ENCODE measurements at regions not wholly inside any gene's neighbourhood (a gene's known extent, or its start where the extent isn't known, plus 50 kb on each side); places are given as distances from the start of the nearest gene placed in this dataset.

- H3K4me1 ChIP-seq = no peaks in the 10 kb centered on the region
- H3K27me3 ChIP-seq = no peaks in the 10 kb centered on the region
- DNase-seq = no peak
- intact Hi-C loops (cut with DNase I; ENCODE audit: low total_unique reads) (no loop called here), in situ Hi-C loops (cut with MboI; ENCODE audit: low pct_ligation_motif_present in 1 of 4, low pct_unique_long_range_greater_than_20kb in 1 of 4, low sequenced_read_pairs in 3 of 4) (no loop called here)
- no peaks in the 10 kb centered on the region for H3K9me3 ChIP-seq
- no peak overlapping the region for H3K4me3 ChIP-seq
- TF ChIP-seq CTCF (IDR thresholded peaks at IDR 0.05) (no peak), EP300 (IDR thresholded peaks at IDR 0.05; ENCODE audit: low read depth) (no peak), POLR2AphosphoS5 (IDR thresholded peaks at IDR 0.05) (no peak), POLR2A (IDR thresholded peaks at IDR 0.05) (no peak)
- H3K27ac ChIP-seq = no peak overlapping the region
- no peaks in the 10 kb centered on the region for H3K36me3 ChIP-seq
- 91% methylated on average over 17 of the region's 19 CpGs; no CpG with 5 or more reads in 1 of the 2 donors for WGBS, 2 donors (ENCODE audit: low coverage in 1 of 2)
Observed at GRCh38 chr18:78228974-78229373, 750.6 kb upstream of the SALL3 start.

- Histone ChIP-seq H3K9me3 (no peaks in the 10 kb centered on the region), H3K27ac (no peak overlapping the region), H3K4me1 (no peaks in the 10 kb centered on the region), H3K36me3 (no peaks in the 10 kb centered on the region), H3K4me3 (no peak overlapping the region), H3K27me3 (no peaks in the 10 kb centered on the region)
- in situ Hi-C loops (cut with MboI; ENCODE audit: low pct_ligation_motif_present in 1 of 4, low pct_unique_long_range_greater_than_20kb in 1 of 4, low sequenced_read_pairs in 3 of 4) = no loop called here
- TF ChIP-seq EP300 (IDR thresholded peaks at IDR 0.05; ENCODE audit: low read depth) (no peak), POLR2A (IDR thresholded peaks at IDR 0.05) (no peak), POLR2AphosphoS5 (IDR thresholded peaks at IDR 0.05) (no peak), CTCF (IDR thresholded peaks at IDR 0.05) (no peak)
- 30 to 65% methylated on average over 2 to 4 of the region's 4 CpGs for WGBS, 2 donors (ENCODE audit: low coverage in 1 of 2)
- DNase-seq = no peak
- intact Hi-C loops (cut with DNase I; ENCODE audit: low total_unique reads) = no loop called here
Observed at GRCh38 chr18:78230911-78231310, 748.7 kb upstream of the SALL3 start.

- no peak for TF ChIP-seq POLR2A (IDR thresholded peaks at IDR 0.05)
- TF ChIP-seq CTCF (IDR thresholded peaks at IDR 0.05) = no peak
- no peak for TF ChIP-seq EP300 (IDR thresholded peaks at IDR 0.05; ENCODE audit: low read depth)
- TF ChIP-seq POLR2AphosphoS5 (IDR thresholded peaks at IDR 0.05) = no peak
- Histone ChIP-seq H3K27me3 (no peaks in the 10 kb centered on the region), H3K9me3 (no peaks in the 10 kb centered on the region), H3K36me3 (no peaks in the 10 kb centered on the region), H3K4me3 (no peak overlapping the region), H3K4me1 (no peaks in the 10 kb centered on the region), H3K27ac (no peak overlapping the region)
- intact Hi-C loops (cut with DNase I; ENCODE audit: low total_unique reads) (no loop called here), in situ Hi-C loops (cut with MboI; ENCODE audit: low pct_ligation_motif_present in 1 of 4, low pct_unique_long_range_greater_than_20kb in 1 of 4, low sequenced_read_pairs in 3 of 4) (no loop called here)
- DNase-seq = no peak
- 77 to 93% methylated on average over 3 to 11 of the region's 11 CpGs for WGBS, 2 donors (ENCODE audit: low coverage in 1 of 2)
Observed at GRCh38 chr18:78232196-78232595, 747.4 kb upstream of the SALL3 start.

GRCh38 chr18:78237864-78238263 lies 741.8 kb upstream of the SALL3 start:
- no peak overlapping the region for H3K4me3 ChIP-seq
- no peaks in the 10 kb centered on the region for H3K36me3 ChIP-seq
- H3K27ac ChIP-seq = no peak overlapping the region
- intact Hi-C loops (cut with DNase I; ENCODE audit: low total_unique reads) = no loop called here
- no peaks in the 10 kb centered on the region for H3K9me3 ChIP-seq
- TF ChIP-seq POLR2A (IDR thresholded peaks at IDR 0.05) = no peak
- no peak for TF ChIP-seq CTCF (IDR thresholded peaks at IDR 0.05)
- TF ChIP-seq POLR2AphosphoS5 (IDR thresholded peaks at IDR 0.05) = no peak
- no peak for TF ChIP-seq EP300 (IDR thresholded peaks at IDR 0.05; ENCODE audit: low read depth)
- no peak for DNase-seq
- WGBS, 2 donors (ENCODE audit: low coverage in 1 of 2) = 94 to 100% methylated on average over 1 to 12 of the region's 12 CpGs
- no peaks in the 10 kb centered on the region for H3K27me3 ChIP-seq
- no peaks in the 10 kb centered on the region for H3K4me1 ChIP-seq
- in situ Hi-C loops (cut with MboI; ENCODE audit: low pct_ligation_motif_present in 1 of 4, low pct_unique_long_range_greater_than_20kb in 1 of 4, low sequenced_read_pairs in 3 of 4) = no loop called here
